G401.6 (cell line): ENCODE measurements at regions not wholly inside any gene's neighbourhood (a gene's known extent, or its start where the extent isn't known, plus 50 kb on each side); places are given as distances from the start of the nearest gene placed in this dataset.

Experiments used
- FAIRE-seq: peaks from 2 replicates; lab custom pipeline; 2012; peaks lifted over from hg19 to GRCh38; lab: Jason Lieb, UNC

- FAIRE-seq: no peak
Measured at GRCh38 chr5:154588091-154588774, 110.2 kb upstream of the HAND1 start.

- FAIRE-seq: no peak
Measured at GRCh38 chr5:154587123-154588026, 109.3 kb upstream of the HAND1 start.

GRCh38 chr5:154583671-154584177 is 105.7 kb upstream of the HAND1 start:
- no peak for FAIRE-seq

- no peak for FAIRE-seq
Measured at GRCh38 chr5:154580422-154580821, 102.4 kb upstream of the HAND1 start.

GRCh38 chr5:154577416-154577815 is 99.4 kb upstream of the HAND1 start:
- no peak for FAIRE-seq

- no peak for FAIRE-seq
Measured at GRCh38 chr5:154576429-154576806, 98.4 kb upstream of the HAND1 start.

GRCh38 chr5:154575546-154576428 is 97.8 kb upstream of the HAND1 start:
- no peak for FAIRE-seq

- no peak for FAIRE-seq
Measured at GRCh38 chr5:154573011-154573410, 95.0 kb upstream of the HAND1 start.

GRCh38 chr5:154571325-154572035 is 93.5 kb upstream of the HAND1 start:
- no peak for FAIRE-seq

GRCh38 chr5:154570572-154571324 is 92.7 kb upstream of the HAND1 start:
- FAIRE-seq: no peak

GRCh38 chr5:154568589-154568988 is 90.6 kb upstream of the HAND1 start:
- FAIRE-seq: no peak

- no peak for FAIRE-seq
Measured at GRCh38 chr5:154567155-154567554, 89.1 kb upstream of the HAND1 start.

GRCh38 chr5:154566146-154566680 is 88.2 kb upstream of the HAND1 start:
- no peak for FAIRE-seq

GRCh38 chr5:154565123-154565522 is 87.1 kb upstream of the HAND1 start:
- FAIRE-seq: no peak

GRCh38 chr5:154562244-154562880 is 84.3 kb upstream of the HAND1 start:
- FAIRE-seq: no peak

- FAIRE-seq: no peak
Measured at GRCh38 chr5:154559398-154560276, 81.6 kb upstream of the HAND1 start.

- FAIRE-seq: no peak
Measured at GRCh38 chr5:154557548-154557947, 79.5 kb upstream of the HAND1 start.

- FAIRE-seq: peak; percentile 31
Measured at GRCh38 chr5:154547551-154547950, 69.5 kb upstream of the HAND1 start.

GRCh38 chr5:154546719-154547118 is 68.7 kb upstream of the HAND1 start:
- no peak for FAIRE-seq
